Keratinocyte (primary cell): ENCODE measurements at regions not wholly inside any gene's neighbourhood (a gene's known extent, or its start where the extent isn't known, plus 50 kb on each side); places are given as distances from the start of the nearest gene placed in this dataset.

Experiments
- DNase-seq: peaks from one replicate; pipeline ENCODE4 v3.0.0-alpha.2; 2011; ENCODE audit warnings: low read depth, missing footprints, low spot score
- FAIRE-seq: peaks from 2 replicates; lab custom pipeline; 2011; peaks lifted over from hg19 to GRCh38; lab: Jason Lieb, UNC
- H2AFZ ChIP-seq: 2 replicates; pipeline ENCODE4 v1.6.0; 2012; ENCODE audit warnings: low read length, control low read depth, inconsistent platforms; ENCODE audit not compliant: control insufficient read depth
- H3K27ac ChIP-seq: 2 replicates; pipeline ENCODE4 v1.5.1; 2011; ENCODE audit warnings: low read length; ENCODE audit not compliant: control insufficient read depth, insufficient read depth
- H3K27me3 ChIP-seq: 3 replicates; pipeline ENCODE4 v1.6.0; 2011; ENCODE audit warnings: low read length; ENCODE audit not compliant: control insufficient read depth, insufficient read depth; ENCODE audit errors: extremely low read depth
- H3K36me3 ChIP-seq, 2 experiments: 2 replicates in 1 of 2; 3 replicates in 1 of 2; pipeline ENCODE4 v1.5.1; 2011; ENCODE audit warnings: low read length in 2 of 2, mild to moderate bottlenecking in 1 of 2; ENCODE audit not compliant: control insufficient read depth in 2 of 2, insufficient read depth in 2 of 2; ENCODE audit errors: extremely low read depth in 1 of 2
- H3K4me1 ChIP-seq: 3 replicates; pipeline ENCODE4 v1.5.1; 2011; ENCODE audit warnings: low read length; ENCODE audit not compliant: control insufficient read depth, insufficient read depth; ENCODE audit errors: extremely low read depth
- H3K4me2 ChIP-seq: 3 replicates; pipeline ENCODE4 v1.6.0; 2011; ENCODE audit warnings: low read depth, low read length; ENCODE audit not compliant: control insufficient read depth, insufficient read depth; ENCODE audit errors: extremely low read depth
- H3K4me3 ChIP-seq, 3 experiments: fragments of 200-600 bp in 1 of 3; sonication (generic) in 1 of 3; 2 replicates in 2 of 3; 3 replicates in 1 of 3; pipeline ENCODE4 v1.5.1; 2011 to 2016; ENCODE audit warnings: low read length in 3 of 3, mild to moderate bottlenecking in 3 of 3, control low read depth in 2 of 3, inconsistent platforms in 1 of 3, low read depth in 1 of 3, mixed read lengths in 1 of 3, mixed run types in 1 of 3, moderate library complexity in 1 of 3; ENCODE audit not compliant: control insufficient read depth in 2 of 3, insufficient read depth in 2 of 3; ENCODE audit errors: extremely low read depth in 1 of 3
- H3K79me2 ChIP-seq: 2 replicates; pipeline ENCODE4 v1.6.0; 2012; ENCODE audit warnings: low read length; ENCODE audit not compliant: control insufficient read depth, insufficient read depth
- H3K9ac ChIP-seq: 3 replicates; pipeline ENCODE4 v1.6.0; 2011; ENCODE audit warnings: low read length; ENCODE audit not compliant: control insufficient read depth, insufficient read depth; ENCODE audit errors: extremely low read depth
- H3K9me1 ChIP-seq: 3 replicates; pipeline ENCODE4 v1.6.0; 2011; ENCODE audit warnings: low read length; ENCODE audit not compliant: control insufficient read depth, insufficient read depth; ENCODE audit errors: extremely low read depth
- H3K9me3 ChIP-seq: 2 replicates; pipeline ENCODE4 v1.5.1; 2012; ENCODE audit warnings: low read depth, low read length; ENCODE audit not compliant: control insufficient read depth
- H4K20me1 ChIP-seq: 3 replicates; pipeline ENCODE4 v1.6.0; 2011; ENCODE audit warnings: low read length; ENCODE audit not compliant: control insufficient read depth, insufficient read depth; ENCODE audit errors: extremely low read depth
- EZH2 ChIP-seq: IDR thresholded peaks from one replicate; pipeline ENCODE4 v1.6.1; 2012; ENCODE audit warnings: inconsistent platforms, mild to moderate bottlenecking, low read length, moderate library complexity
- dilution Hi-C: fragments of 300-500 bp; cut with MboI; formaldehyde crosslinking; loops from one replicate; pipeline ENCODE4 v1.7.0; 2020; ENCODE audit warnings: low sequenced_read_pairs; ENCODE audit not compliant: extremely low pct_ligation_motif_present
- TF ChIP-seq, protein P1 (sequence below), 3 experiments: IDR thresholded peaks in 1 of 3; conservative IDR thresholded peaks in 1 of 3; optimal IDR thresholded peaks in 1 of 3; 2 replicates in 2 of 3; 3 replicates in 1 of 3; pipeline versions ENCODE3 to v1.5.1; 2011; ENCODE audit warnings: low read length in 3 of 3, mild to moderate bottlenecking in 3 of 3, moderate library complexity in 2 of 3, control low read depth in 1 of 3, inconsistent platforms in 1 of 3; ENCODE audit not compliant: insufficient read depth in 2 of 3; ENCODE audit errors: extremely low read depth in 1 of 3

DNA sequence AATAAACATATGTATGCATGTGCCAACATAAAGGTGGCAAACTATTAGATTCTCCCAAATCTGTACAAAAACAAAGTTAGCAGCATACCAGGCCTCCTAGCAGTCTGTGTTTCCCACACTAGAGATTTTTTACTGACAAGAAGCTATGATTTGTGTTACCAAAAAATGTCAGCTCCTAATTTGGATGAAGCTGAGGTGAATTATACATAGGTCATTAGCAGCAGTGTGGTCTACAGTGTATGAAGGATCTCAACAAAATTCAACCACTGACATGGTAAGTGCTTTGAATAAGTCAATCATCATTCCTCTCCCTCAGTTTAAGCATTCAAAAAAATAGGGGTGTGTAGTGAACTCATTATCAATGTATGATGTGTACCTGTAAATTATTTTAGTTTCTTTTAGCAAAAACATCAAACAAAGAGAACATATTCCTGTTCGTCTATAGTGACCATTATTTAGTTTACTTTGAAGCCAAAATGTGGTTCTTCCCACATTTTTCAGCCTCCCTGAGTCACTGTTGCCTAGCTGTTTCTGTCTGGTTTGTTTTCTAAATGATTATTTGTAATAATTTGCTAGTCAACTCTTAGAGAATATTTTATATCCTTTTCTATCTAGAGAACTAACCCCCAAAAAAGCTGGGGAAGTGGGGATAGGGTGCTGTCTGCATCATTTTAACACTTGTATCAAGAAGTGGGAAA is 52.1 kb upstream of the RGMB start:
- no peaks in the 10 kb centered on the region for H3K79me2 ChIP-seq
- dilution Hi-C loops, result no loop called here

DNA sequence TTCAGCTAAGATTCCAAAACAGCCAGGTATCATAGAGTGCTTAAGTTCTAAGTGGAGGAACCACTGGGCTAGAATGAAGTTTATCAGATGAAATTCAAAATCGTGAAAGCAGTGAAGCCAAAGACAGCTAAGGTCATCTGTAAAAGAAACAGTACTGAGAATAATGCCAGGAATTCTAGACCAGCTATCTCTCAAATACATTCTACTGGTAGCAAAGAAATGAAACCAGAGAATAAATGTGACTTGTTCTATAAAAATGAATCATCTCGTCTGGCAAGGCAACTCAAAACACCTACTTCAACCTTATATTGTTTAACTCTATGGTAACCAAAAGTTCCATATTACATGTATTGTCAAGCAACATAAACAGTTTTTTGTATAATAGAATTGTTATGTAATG is 51.3 kb upstream of the RGMB start:
- no peaks in the 10 kb centered on the region for H3K36me3 ChIP-seq
- no peak overlapping the region for H3K4me3 ChIP-seq
- no peaks in the 10 kb centered on the region for H3K9me1 ChIP-seq
- H3K4me1 ChIP-seq, result no peaks in the 10 kb centered on the region
- H2AFZ ChIP-seq, result no peak overlapping the region
- H3K4me2 ChIP-seq, result no peak overlapping the region
- DNase-seq, result no peak
- no peak for FAIRE-seq
- dilution Hi-C loops, result no loop called here
- TF ChIP-seq, protein P1, sequence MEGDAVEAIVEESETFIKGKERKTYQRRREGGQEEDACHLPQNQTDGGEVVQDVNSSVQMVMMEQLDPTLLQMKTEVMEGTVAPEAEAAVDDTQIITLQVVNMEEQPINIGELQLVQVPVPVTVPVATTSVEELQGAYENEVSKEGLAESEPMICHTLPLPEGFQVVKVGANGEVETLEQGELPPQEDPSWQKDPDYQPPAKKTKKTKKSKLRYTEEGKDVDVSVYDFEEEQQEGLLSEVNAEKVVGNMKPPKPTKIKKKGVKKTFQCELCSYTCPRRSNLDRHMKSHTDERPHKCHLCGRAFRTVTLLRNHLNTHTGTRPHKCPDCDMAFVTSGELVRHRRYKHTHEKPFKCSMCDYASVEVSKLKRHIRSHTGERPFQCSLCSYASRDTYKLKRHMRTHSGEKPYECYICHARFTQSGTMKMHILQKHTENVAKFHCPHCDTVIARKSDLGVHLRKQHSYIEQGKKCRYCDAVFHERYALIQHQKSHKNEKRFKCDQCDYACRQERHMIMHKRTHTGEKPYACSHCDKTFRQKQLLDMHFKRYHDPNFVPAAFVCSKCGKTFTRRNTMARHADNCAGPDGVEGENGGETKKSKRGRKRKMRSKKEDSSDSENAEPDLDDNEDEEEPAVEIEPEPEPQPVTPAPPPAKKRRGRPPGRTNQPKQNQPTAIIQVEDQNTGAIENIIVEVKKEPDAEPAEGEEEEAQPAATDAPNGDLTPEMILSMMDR (optimal IDR thresholded peaks at IDR 0.05 in 1 of 3, IDR thresholded peaks at IDR 0.05 in 1 of 3, conservative IDR thresholded peaks at IDR 0.05 in 1 of 3; ENCODE audit: extremely low read depth in 1 of 3, insufficient read depth in 2 of 3, low read length in 3 of 3), result no peak
- no peak for TF ChIP-seq EZH2
- H3K79me2 ChIP-seq, result no peaks in the 10 kb centered on the region
- no peaks in the 10 kb centered on the region for H4K20me1 ChIP-seq
- no peak overlapping the region for H3K27ac ChIP-seq
- no peak overlapping the region for H3K9ac ChIP-seq
- no peaks in the 10 kb centered on the region for H3K9me3 ChIP-seq
- H3K27me3 ChIP-seq, result no peaks in the 10 kb centered on the region

More for the DNA sequence above, 52.1 kb upstream of the RGMB start:
- no peak for FAIRE-seq
- no peaks in the 10 kb centered on the region for H3K4me1 ChIP-seq
- H3K36me3 ChIP-seq, result no peaks in the 10 kb centered on the region
- TF ChIP-seq, protein P1 (optimal IDR thresholded peaks at IDR 0.05 in 1 of 3, IDR thresholded peaks at IDR 0.05 in 1 of 3, conservative IDR thresholded peaks at IDR 0.05 in 1 of 3; ENCODE audit: extremely low read depth in 1 of 3, insufficient read depth in 2 of 3, low read length in 3 of 3), result no peak
- TF ChIP-seq EZH2, result no peak
- H2AFZ ChIP-seq, result no peak overlapping the region
- no peaks in the 10 kb centered on the region for H3K9me3 ChIP-seq
- H3K9ac ChIP-seq, result no peak overlapping the region
- H4K20me1 ChIP-seq, result no peaks in the 10 kb centered on the region
- no peak overlapping the region for H3K4me2 ChIP-seq
- no peak overlapping the region for H3K27ac ChIP-seq
- H3K4me3 ChIP-seq, result no peak overlapping the region
- no peaks in the 10 kb centered on the region for H3K27me3 ChIP-seq
- no peak for DNase-seq
- H3K9me1 ChIP-seq, result no peaks in the 10 kb centered on the region
